GM10266 (cell line): ENCODE measurements at regions not wholly inside any gene's neighbourhood (a gene's known extent, or its start where the extent isn't known, plus 50 kb on each side); places are given as distances from the start of the nearest gene placed in this dataset.

ENCODE experiments used
- DNase-seq: peaks from one replicate; pipeline ENCODE4 v3.0.0; 2012; ENCODE audit errors: extremely low spot score
- TF ChIP-seq, protein P1 (sequence below): IDR thresholded peaks from 2 replicates; pipeline ENCODE4 v1.5.1; 2012; ENCODE audit warnings: mild to moderate bottlenecking, low read depth; ENCODE audit not compliant: control insufficient read depth, insufficient read depth; ENCODE audit errors: missing control alignments

- TF ChIP-seq, protein P1, sequence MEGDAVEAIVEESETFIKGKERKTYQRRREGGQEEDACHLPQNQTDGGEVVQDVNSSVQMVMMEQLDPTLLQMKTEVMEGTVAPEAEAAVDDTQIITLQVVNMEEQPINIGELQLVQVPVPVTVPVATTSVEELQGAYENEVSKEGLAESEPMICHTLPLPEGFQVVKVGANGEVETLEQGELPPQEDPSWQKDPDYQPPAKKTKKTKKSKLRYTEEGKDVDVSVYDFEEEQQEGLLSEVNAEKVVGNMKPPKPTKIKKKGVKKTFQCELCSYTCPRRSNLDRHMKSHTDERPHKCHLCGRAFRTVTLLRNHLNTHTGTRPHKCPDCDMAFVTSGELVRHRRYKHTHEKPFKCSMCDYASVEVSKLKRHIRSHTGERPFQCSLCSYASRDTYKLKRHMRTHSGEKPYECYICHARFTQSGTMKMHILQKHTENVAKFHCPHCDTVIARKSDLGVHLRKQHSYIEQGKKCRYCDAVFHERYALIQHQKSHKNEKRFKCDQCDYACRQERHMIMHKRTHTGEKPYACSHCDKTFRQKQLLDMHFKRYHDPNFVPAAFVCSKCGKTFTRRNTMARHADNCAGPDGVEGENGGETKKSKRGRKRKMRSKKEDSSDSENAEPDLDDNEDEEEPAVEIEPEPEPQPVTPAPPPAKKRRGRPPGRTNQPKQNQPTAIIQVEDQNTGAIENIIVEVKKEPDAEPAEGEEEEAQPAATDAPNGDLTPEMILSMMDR: no peak
- no peak for DNase-seq
These were observed 137.2 kb upstream of the HAAO start for GRCh38 chr2:42929546-42930024.

- no peak for DNase-seq
- TF ChIP-seq, protein P1: peak; percentile 29
These were observed 136.5 kb upstream of the HAAO start for GRCh38 chr2:42928692-42929545.

DNA sequence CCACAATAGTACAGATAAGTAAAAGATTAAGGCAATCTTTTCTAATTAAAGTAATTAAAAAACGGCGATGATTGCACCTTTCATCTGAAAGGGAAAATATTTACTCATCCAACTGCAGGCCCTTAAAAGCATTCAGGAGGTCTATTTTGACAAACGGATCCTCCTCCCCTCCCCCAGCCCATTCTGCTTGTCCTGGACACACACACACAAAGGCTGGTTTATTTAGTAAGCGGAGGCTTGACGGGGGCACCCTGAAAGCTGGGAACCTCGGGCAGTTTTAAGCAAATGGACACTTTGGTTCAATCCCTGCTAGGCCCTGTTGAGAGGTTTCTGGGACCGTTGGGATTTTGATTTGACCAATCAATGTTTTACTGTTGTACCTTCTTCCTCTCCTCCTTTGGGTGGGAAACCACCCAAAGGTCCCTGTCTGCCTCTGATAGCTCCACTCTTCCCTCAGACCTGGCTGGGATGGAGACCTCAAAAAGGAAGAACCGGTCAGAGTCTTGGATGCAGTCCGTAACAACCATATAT lies 135.8 kb upstream of the HAAO start:
- TF ChIP-seq, protein P1: no peak
- no peak for DNase-seq

DNA sequence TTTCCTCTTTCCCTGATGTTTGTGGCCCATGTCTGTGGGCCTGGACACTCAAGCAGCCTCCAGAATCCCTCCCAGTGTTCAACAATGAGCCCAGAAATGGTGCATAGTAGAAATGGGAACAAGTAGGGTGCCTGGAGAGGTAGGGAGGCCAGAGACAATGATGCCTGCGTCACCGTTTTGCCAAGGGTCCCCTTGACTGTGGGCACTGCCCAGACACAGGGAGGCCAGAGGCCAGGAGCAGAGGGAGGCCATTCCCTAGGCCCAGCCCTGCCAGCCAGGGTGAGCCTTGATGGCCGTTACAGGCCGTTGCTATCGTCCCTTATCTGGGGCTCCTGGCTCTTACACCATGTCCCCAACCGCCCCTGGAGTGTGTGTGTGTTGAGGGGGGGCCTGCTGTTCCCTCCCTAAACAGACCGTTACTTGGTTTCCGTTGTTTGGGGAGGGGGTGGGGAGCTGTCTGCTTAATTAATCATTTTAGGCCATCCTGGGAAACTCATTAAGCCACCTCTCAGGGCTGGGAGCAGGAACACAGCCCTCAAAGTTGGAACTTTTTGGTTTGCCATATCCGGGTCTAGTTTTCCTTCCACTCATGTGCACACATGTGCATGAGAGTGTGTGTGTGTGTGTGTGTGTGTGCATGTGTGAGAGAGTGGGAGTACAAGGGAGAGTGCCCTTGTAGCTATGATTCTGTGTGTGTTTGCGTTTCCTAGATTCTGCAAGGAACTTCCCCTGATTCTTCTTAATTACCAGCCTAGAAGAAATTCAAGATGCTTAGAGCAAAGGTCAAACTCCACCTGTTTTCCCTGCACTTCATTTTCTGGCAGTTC lies 135.2 kb upstream of the HAAO start:
- no peak for DNase-seq
- TF ChIP-seq, protein P1: no peak

DNA sequence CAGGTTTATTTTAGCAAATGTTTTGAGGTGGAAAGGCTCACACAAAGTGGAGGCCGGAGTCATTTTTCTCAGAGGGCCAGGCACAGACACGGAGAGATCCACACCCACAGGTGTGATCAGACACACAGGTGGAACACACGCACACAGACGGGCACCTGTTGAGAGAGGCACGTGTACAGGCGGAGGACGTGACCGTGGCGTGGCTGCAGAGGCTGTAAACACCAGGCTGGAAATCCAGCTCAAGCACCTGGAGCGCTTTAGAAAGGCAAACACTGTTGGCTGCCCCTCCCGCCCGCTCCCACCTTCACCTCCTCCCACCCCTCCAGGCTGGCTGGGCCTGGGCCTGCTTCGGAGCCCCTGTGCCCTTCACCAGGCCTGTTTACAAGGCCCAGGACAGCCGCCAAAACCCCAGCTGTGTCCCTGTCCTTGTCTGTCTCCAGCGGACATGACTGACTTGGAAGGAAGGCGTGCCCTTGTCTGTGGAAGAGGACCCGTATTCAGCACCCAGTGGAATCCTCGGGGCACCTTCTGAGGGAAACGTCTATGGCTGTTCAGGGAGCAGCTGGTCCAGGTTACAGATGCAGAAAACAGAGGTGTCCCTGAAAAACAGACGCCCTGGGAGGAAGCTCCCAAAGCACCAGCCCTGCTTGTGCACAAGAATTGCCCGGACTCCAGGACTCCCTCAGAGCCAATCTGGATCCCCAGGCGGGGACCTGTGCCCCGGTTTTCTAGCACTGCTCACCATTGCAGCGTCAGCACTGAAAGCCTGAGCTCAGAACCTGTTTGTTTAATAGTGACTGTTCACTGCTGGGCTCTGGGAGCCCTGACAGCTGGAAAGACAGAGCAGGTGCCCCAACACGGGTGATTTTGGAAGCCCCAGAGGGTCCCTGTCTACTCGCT lies 134.3 kb upstream of the HAAO start:
- DNase-seq: no peak
- TF ChIP-seq, protein P1: no peak

- TF ChIP-seq, protein P1: no peak
These were observed 133.5 kb upstream of the HAAO start for GRCh38 chr2:42925742-42926433.

More at GRCh38 chr2:42925742-42926433, 133.5 kb upstream of the HAAO start:
- no peak for DNase-seq
